Left lung (tissue), 4 donors: ENCODE measurements at regions not wholly inside any gene's neighbourhood (a gene's known extent, or its start where the extent isn't known, plus 50 kb on each side); places are given as distances from the start of the nearest gene placed in this dataset.
"Not testable (repeated sequence)": the region's sequence is repeated elsewhere in the genome, so short reads cannot be mapped to it uniquely, and the experiment has no call there.

Experiments used
- ATAC-seq: fragments of 200-7000 bp; cut with Tn5 transposase; one replicate; pipeline ENCODE4 v1.9.1; 2020; ENCODE audit warnings: moderate library complexity
- DNase-seq, 4 donors: peaks; one replicate each; pipeline ENCODE4 v3.0.0-alpha.2; 2013 to 2020
- H3K27ac ChIP-seq, 2 donors: fragments of 200-600 bp; sonication (generic) in 1 of 2; one replicate each; pipeline versions ENCODE4 v1.5.0 to v1.8.0; 2020 to 2021
- H3K27me3 ChIP-seq, 2 donors: fragments of 200-600 bp; sonication (generic) in 1 of 2; one replicate each; pipeline versions ENCODE4 v1.5.0 to v1.8.0; 2020 to 2021
- H3K36me3 ChIP-seq, 2 donors: fragments of 200-600 bp; sonication (generic) in 1 of 2; one replicate each; pipeline versions ENCODE4 v1.5.0 to v1.8.0; 2020 to 2021
- H3K4me1 ChIP-seq, 2 donors: fragments of 200-600 bp; one replicate each; pipeline ENCODE4 v1.8.0; 2021
- H3K4me3 ChIP-seq, 2 donors: fragments of 200-600 bp; sonication (generic) in 1 of 2; one replicate each; pipeline versions ENCODE4 v1.5.0 to v1.8.0; 2020 to 2021; ENCODE audit warnings: mild to moderate bottlenecking in 1 of 2
- H3K9me3 ChIP-seq, 2 donors: fragments of 200-600 bp; sonication (generic) in 1 of 2; one replicate each; pipeline versions ENCODE4 v1.5.0 to v1.8.0; 2020 to 2021
- intact Hi-C, 2 donors: fragments of 100-400 bp; cut with DNase I; formaldehyde crosslinking; loops; one replicate each; pipeline versions ENCODE4 v1.11.2 to v1.14.2; 2022
- TF ChIP-seq, protein P1 (sequence below), 2 donors: fragments of 200-600 bp; sonication (generic) in 1 of 2; IDR thresholded peaks; one replicate each; pipeline versions ENCODE4 v1.5.0 to v1.8.0; 2021; ENCODE audit warnings: antibody characterized with exemption in 2 of 2
- donor health status: DM: no; HTN: yes; CAD: no.
- donor health status: DM: no; HTN: no; CAD: no.

GRCh38 chr21:18002393-18002792 lies 183.2 kb upstream of the C21orf91 start:
- Histone ChIP-seq H3K4me3 (no peak overlapping the region), H3K9me3 (peaks cover 0 to 7% of the 10 kb centered on the region in 2 donors), H3K27me3 (no peaks in the 10 kb centered on the region), H3K4me1 (no peaks in the 10 kb centered on the region), H3K36me3 (no peaks in the 10 kb centered on the region), H3K27ac (no peak overlapping the region)
- no peak for ATAC-seq
- TF ChIP-seq, protein P1, sequence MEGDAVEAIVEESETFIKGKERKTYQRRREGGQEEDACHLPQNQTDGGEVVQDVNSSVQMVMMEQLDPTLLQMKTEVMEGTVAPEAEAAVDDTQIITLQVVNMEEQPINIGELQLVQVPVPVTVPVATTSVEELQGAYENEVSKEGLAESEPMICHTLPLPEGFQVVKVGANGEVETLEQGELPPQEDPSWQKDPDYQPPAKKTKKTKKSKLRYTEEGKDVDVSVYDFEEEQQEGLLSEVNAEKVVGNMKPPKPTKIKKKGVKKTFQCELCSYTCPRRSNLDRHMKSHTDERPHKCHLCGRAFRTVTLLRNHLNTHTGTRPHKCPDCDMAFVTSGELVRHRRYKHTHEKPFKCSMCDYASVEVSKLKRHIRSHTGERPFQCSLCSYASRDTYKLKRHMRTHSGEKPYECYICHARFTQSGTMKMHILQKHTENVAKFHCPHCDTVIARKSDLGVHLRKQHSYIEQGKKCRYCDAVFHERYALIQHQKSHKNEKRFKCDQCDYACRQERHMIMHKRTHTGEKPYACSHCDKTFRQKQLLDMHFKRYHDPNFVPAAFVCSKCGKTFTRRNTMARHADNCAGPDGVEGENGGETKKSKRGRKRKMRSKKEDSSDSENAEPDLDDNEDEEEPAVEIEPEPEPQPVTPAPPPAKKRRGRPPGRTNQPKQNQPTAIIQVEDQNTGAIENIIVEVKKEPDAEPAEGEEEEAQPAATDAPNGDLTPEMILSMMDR (IDR thresholded peaks at IDR 0.05), result no peak
- DNase-seq, result no peak
- intact Hi-C loops, result no loop called here

DNA sequence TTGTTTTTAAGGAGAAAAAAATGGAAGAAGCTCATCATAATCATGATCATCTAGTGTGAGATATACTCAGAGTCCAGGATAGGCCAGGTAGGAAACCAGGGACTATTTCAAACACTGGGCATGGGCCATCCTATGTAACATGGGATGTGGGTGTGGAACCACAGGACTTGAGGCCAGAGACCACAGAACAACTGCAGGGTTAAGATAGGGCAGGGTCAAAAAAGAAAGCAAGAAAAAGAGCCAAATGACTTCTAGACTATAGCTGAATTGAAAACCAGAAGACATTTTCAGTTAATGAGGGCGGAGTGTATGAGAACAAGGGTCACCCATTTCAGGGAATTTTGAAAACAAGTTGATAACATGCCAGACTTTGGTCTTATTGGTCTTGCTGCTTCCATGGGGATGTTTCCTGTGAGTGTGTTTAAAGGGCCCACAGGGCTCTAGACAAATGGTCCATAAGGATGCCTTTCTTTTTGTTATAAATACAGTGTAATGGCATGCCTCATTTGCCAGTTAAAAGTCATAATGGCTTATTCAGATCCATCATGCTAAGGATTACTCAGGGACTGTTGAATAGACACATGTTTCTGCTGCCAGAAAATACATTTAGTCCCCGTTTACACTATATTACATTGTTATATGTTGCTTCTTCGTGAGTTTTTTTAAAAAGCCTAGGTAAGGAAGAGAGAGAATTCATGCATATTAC lies 182.0 kb upstream of the C21orf91 start:
- Histone ChIP-seq H3K36me3 (no peaks in the 10 kb centered on the region), H3K4me1 (no peaks in the 10 kb centered on the region), H3K27ac (no peak overlapping the region), H3K9me3 (peaks cover 0 to 7% of the 10 kb centered on the region in 2 donors), H3K4me3 (no peak overlapping the region), H3K27me3 (no peaks in the 10 kb centered on the region)
- intact Hi-C loops, result no loop called here
- ATAC-seq, result no peak
- TF ChIP-seq, protein P1 (IDR thresholded peaks at IDR 0.05), result no peak
- no peak for DNase-seq

GRCh38 chr21:17998599-17998998 lies 179.4 kb upstream of the C21orf91 start:
- intact Hi-C loops, DNase-seq, ATAC-seq, H3K27me3 ChIP-seq, H3K36me3 ChIP-seq, H3K27ac ChIP-seq, H3K4me3 ChIP-seq, H3K4me1 ChIP-seq: not testable (repeated sequence)
- peaks cover 0 to 18% of the 10 kb centered on the region in 2 donors for H3K9me3 ChIP-seq

DNA sequence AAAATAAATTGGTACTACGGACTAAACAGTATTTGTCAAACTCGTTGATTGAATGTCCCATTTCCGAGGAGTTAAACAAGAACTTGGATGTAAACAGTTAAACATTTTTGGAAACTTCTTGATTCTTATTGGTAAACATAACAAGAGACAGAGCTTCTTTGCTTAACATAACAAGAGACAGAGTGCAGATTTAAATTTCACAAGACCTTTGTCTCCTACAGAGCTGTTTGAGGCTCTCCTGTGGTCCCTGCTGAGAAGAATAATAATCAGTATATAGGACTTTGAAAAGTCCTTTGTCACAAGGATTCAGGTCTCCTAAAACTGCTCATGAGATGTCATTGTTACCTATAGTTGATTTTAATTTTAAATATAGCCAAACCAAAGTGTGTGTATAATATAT lies 170.6 kb upstream of the C21orf91 start:
- no peak for DNase-seq
- H3K36me3 ChIP-seq, result no peaks in the 10 kb centered on the region
- no peak overlapping the region for H3K27ac ChIP-seq
- no peaks in the 10 kb centered on the region for H3K4me1 ChIP-seq
- TF ChIP-seq, protein P1 (IDR thresholded peaks at IDR 0.05), result no peak
- no peak overlapping the region for H3K4me3 ChIP-seq
- peaks cover 0 to 16% of the 10 kb centered on the region in 2 donors for H3K9me3 ChIP-seq
- intact Hi-C loops, result no loop called here
- no peaks in the 10 kb centered on the region for H3K27me3 ChIP-seq
- no peak for ATAC-seq

GRCh38 chr21:17988102-17988437 lies 168.9 kb upstream of the C21orf91 start:
- H3K27ac ChIP-seq, result no peak overlapping the region
- no peak overlapping the region for H3K4me3 ChIP-seq
- DNase-seq, result no peak
- ATAC-seq, result no peak
- H3K36me3 ChIP-seq, result no peaks in the 10 kb centered on the region
- TF ChIP-seq, protein P1 (IDR thresholded peaks at IDR 0.05), result no peak
- intact Hi-C loops, result no loop called here
- H3K27me3 ChIP-seq, result no peaks in the 10 kb centered on the region
- peaks cover 0 to 8% of the 10 kb centered on the region in 2 donors for H3K9me3 ChIP-seq
- no peaks in the 10 kb centered on the region for H3K4me1 ChIP-seq
